SHP77 (cell line): ENCODE measurements at regions not wholly inside any gene's neighbourhood (a gene's known extent, or its start where the extent isn't known, plus 50 kb on each side); places are given as distances from the start of the nearest gene placed in this dataset.
A peak's percentile ranks its signal among the peaks of the same experiment; 100 is the strongest.
"Not testable (repeated sequence)": the region's sequence is repeated elsewhere in the genome, so short reads cannot be mapped to it uniquely, and the experiment has no call there.

Source experiments
- DNase-seq, 2 experiments: peaks; one replicate each; lab custom pipeline; 2025; lab: John Stamatoyannopoulos, UW

DNA sequence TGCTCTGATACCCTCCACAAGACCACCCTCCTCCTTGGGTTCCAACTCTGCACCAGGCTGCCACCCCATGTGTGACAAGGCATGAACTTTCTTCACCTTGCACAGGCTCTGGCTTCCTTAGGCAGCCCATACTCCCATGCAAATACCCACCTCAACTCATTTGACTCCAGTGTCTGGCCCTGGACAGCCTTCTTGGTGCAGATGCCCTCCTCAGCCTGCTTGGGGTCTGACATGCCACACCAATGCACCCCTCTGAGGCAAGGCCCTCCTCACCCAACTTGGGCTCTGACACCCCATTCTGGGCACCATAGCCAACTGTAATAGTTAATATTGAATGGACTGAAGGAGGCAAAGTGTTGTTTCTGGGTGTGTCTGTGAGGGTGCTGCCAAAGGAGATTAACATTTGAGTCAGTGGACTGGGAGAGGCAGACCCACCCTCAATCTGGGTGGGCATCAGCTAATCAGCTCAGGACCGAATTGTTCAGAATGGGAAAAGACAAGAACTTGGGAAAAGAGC lies 115.0 kb upstream of the EPB41L4A start:
- no peak for DNase-seq

DNA sequence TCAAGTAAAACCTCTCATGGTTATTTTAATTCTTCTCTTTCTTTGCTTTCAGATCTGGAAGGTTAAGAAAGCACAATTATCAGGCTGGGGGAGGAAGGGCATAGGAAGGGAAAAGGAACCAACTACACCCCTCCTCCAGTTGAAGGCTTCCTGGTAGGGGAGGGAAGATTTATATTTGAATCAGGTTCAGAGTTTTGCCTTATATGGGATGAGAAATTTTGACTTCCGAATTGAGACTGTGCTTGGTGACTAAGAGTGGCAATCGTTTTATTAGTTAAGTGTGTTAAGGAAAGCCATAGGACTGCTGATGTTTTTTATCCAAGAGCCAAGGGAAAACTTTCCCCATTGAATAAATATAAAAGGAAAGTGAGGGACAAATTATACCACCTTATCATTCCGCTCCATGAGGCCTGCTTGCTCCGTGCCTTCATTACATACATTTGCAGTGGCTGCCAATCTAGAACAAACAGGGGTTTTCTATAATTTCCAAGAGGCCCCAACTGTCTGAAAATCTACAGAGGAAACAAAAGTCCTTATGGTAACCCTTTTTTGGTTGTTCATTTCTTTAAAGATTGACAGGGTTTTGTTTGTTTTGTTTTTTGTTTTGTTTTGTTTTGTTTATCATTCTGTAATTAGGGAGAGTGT lies 115.7 kb upstream of the EPB41L4A start:
- no peak for DNase-seq

DNA sequence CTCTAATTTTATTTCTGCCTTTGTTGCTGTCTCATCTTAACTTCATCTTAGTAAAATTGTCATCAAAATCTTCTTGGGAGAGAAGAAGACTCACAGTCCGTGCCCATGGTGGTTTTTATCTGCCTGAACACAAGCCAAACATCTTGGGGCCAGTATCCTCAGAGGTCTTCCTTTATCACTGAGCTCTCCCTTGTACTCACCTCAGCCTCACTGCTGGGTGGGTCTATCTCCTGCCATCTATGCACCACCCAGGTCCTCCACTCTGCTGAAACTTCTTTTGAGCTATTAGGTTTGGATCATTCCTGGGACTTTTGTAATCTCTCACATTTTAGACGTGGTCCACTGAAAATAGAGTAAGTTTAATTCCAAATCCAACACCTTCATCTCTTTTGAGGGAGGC lies 116.3 kb upstream of the EPB41L4A start:
- no peak for DNase-seq

DNA sequence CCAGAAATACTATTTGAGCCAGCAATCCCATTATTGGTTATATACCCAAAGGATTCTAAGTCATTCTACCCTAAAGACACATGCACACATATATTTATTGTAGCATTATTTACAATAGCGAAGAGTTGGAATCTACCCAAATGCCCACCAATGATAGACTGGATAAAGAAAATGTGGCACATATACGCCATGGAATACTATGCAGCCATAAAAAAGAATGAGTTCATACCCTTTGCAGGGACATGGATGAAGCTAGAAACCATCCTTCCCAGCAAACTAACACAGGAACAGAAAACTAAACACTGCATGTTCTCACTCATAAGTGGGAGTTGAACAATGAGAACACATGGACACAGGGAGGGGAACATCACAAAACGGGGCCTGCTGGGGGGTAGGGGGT lies 125.5 kb upstream of the EPB41L4A start:
- not testable (repeated sequence) for DNase-seq

DNA sequence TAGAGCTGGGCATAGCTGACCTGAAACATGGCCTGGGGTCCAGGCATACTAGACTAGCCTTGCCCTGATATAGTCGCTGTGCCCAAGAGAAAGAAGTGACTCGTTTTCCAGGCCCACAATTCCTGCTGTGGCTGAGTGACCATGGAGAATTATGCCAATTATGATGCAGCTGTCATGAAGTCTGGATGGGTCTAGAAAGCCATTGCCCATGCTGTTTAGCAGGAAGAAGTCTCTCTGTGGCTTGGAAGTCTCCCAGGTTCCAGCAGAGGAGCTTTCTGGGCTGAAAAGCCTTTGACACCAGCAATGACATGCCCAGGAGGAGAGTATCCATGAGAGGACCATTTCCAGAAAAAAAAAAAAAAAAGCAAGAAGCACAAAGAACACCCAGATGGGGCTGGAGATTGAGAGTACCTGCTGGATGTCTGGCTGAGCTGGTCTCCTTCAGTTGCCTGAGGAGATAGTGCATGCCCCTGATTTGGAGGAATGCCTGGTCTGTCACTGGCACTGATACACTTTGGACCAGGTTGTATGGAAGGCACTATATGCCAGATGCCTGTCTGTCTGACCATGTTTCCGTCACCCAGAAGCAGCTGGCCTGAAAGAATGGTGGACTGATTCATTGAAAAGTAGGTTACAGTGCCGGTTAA lies 128.0 kb upstream of the EPB41L4A start:
- DNase-seq: no peak

DNA sequence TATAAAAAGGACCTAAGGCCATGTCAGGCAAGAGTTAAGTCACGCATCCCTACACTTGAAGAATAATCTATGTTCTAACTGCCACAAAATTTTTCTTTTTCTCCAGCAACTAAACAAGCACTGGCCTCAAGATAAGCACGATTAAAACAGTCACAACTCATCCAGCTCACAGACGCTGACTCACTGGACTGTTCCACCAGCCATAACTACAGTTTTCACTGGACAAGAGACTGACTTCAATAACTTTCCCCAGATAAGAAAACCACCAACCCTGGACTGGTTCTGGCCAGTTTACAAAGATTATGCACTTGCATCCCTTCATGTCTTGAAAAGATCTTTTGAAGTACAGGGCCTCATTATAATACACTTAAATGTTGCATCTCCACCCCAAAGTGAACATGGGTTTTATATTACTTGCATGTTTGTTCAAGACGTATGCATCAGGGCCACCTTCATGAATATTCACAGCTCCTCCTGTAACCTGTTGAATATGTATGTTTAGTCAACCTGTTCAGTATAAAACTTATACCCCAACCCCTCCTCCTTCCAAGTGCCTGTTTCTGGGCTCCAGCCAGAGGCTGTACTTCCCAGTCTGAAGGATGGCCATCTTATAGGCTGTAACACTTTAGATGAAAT lies 129.3 kb upstream of the EPB41L4A start:
- no peak for DNase-seq

DNA sequence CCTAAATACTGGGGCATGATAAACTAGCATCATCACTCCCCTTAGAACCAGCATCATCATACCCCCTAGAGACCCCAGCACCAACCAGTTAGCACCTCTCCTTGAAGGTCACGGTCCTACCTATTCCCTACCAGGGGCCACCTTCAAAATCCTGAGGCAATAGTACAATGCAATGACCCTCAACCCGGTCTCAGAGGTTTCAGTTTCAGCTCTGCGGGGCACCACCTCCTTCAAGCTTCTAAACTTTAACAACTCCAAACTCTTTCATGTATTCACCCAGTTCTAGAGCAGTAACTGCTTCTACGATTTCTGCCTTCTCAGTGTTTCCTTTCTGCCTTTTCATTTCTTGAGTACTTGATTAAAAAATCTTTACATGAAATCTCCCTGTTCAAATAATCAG lies 130.1 kb upstream of the EPB41L4A start:
- DNase-seq: no peak

DNA sequence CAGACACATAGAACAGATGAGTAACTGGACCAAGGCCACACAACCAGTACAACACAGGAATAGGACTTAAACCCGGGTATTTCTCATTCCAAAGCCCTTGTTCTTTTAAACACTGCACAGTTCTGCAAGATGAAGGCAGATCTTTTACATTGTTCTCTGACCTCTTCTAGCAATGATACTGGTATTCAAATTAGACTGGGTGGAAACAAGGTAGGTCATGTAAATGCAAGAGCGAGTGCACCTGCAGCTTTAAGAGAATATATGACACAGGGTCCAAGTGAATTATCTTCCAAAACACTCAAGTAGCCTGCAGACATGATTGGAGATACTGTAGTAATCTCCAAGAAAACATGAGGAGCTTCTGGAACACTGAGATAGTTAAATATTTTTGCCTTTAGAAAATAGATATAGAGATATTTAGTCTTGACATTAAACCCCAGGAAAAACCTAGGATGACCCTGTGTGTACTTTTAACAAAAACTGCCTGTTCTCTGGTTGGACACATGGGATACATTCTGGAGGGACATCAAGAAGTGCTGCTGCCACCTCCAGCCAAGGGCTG lies 130.6 kb upstream of the EPB41L4A start:
- DNase-seq: no peak

DNA sequence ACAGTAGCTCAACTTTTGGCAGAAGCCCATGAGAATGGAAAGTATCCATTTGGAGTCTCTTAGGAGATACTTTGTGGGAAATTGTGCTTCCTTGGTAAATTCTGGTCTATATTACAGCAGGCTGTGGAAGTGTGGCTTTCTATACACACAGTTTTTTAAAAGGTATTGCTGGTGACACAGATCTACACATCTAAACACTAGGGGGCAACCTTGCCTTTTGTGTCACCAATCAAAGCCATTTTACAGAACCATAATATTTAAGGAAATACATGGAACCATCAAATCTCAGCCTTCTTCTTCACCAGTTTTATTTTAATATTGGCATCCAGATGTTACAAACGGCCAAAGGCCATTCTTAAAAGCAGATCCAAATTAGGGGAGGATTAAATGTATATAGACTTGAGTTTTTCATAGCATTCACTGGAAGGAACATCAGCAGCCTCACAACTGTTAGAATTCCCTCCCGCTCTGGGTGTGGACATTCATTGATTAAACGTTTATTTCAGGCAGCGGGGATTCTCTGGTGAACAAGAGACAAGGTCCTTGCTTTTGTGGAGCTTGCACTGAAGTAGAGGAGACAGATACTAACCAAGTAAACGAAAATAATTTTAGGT lies 132.4 kb upstream of the EPB41L4A start:
- peak; percentile 36 to 65 for DNase-seq

DNA sequence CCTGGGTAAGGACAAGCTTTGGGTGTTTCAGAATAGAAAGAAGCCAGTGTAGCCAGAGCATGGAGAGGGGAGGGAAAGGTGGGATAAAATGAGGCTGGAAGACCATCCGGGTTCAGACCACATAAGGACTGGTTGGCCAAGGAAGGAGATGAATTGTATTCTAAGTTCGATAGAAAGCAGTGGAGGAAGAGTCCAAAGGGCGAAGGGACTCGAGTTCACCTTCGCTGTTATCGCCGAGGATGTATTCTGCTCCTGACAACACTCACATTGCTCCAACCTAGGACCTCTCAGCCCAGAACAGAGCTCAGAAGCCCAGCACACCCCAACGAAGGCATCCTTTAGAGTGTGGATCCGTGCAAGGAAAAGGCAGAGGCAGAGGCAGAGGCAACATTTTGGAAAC lies 133.1 kb upstream of the EPB41L4A start:
- no peak for DNase-seq

DNA sequence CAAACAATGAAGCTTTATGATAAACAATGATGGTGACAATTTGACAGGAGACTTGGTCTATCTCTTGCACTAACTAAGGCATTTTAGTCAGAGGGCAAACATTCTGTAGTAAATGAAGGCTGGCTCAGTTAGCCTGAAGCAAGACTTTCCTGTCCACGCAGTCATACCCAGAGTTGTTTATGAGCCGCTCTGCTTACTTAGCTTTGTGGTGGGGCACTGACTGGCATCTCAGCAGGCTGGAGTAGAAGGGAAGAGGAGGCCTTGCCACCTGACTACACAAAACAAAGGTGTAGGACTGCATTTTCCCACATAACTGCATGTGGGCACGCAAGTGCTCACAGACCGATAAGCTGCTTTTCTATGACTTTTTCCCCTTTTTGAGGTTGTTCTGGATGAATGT lies 133.7 kb upstream of the EPB41L4A start:
- no peak for DNase-seq

DNA sequence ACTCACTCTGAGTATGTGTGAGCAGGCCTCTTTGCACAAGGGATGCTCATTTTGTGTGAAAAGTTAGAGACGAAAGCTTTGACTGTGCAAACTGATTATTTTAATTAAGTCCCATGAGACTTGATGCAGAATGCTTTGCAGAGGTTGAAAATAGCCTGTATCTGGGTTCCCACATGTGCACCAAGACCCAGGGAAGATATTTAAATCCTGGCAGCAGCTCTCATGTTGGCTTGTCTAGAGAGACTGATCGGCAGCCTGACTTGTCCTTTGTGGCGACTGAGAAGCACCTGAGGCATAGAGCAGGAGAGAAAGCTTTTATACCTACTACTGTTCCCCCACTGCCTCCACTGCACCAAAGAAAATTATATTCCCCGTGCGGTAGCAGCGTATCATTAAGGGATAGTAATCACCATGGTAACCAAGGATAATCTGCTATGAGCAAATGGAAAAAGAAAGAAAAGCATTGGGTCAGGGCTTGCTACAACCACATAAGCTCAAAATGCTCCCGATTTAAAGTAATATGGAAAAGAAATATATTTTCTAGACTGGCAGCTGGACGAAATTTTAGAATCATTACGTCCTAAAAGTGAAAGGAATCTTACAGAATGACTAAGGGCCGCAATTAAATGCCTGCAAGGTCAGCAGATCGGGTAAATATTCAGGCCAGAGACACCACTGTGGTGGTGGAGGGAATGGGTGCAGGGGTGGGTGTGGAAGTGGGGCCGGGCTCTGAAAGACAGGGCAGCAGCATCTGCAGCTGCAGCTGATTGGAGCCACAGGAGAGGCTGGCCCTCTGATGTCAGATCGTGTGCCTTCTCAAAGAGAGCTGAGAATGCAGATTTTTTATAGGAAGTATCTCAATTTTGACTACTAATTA lies 135.3 kb upstream of the EPB41L4A start:
- DNase-seq: no peak

DNA sequence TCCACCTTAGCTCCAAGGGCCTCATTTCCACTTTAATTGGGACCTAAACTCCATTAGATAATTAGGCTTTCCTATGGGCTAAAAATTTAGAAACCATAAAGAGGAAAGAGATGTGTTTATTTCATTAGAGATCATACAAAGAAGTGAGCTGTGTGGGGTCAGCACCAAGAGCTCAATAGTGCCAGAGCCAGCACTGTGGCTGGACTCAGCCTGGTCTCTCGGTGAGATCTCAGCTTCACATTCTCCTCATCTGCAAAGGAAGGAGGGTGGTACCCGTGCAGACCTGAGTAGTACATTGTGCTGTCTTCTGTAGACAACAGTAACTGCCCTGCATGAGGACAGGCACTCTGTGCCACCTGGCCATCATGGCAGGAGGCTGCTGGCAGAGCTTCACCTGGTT lies 136.1 kb upstream of the EPB41L4A start:
- no peak for DNase-seq

DNA sequence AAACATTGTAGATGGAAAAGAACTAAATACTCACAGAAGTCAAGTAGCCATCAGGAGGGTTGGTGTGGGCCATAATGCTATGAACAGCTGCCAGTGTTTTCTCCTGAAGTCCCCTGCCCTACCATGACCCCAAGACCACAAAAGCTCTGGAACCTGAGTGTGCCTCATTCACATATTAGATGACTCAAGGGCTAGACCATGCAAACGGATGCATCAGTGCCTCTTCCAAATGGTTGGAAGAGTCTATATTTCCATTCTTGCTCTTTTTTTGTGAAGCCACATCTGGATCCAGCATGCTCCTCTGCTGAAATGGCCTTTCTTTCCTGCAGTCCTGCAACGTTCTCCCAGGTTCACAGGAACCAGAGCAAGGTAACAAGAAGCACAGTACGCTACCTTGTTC lies 136.6 kb upstream of the EPB41L4A start:
- DNase-seq: no peak

DNA sequence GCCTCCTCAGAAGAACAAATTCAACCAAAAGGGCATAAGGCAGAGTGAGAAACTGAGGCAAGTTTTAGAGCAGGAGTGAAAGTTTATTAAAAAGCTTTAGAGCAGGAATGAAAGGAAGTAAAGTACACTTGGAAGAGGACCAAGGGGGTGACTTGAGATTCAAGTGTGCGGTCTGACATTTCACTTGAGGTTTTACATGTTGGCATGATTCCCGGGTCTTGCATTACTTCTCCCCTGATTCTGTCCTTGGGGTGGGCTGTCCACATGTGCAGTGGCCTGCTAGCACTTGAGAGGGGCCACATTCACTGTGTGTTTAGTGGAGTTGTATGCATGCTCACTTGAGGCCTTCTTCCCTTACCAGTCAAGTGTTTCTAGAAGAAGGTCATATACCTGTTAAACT lies 140.4 kb upstream of the EPB41L4A start:
- not testable (repeated sequence) for DNase-seq

DNA sequence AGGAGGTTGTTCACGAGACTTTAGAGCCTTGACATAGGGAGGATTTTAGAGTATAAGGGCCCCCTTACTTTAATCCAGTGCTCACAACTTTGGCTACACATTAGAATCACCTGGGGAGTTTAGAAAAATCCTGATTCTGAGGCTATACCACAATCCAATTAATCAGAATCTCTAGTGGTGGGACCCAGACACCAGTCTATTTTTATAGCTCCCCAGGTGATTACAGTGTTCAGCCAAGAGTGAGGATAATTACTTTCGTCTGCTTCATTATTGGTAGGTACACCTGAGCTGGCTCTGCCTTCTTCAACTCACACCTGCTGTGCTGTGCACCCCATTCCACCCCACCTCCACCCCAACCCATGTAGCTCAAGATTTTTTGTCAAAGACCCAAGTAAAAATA lies 141.3 kb upstream of the EPB41L4A start:
- DNase-seq: no peak

DNA sequence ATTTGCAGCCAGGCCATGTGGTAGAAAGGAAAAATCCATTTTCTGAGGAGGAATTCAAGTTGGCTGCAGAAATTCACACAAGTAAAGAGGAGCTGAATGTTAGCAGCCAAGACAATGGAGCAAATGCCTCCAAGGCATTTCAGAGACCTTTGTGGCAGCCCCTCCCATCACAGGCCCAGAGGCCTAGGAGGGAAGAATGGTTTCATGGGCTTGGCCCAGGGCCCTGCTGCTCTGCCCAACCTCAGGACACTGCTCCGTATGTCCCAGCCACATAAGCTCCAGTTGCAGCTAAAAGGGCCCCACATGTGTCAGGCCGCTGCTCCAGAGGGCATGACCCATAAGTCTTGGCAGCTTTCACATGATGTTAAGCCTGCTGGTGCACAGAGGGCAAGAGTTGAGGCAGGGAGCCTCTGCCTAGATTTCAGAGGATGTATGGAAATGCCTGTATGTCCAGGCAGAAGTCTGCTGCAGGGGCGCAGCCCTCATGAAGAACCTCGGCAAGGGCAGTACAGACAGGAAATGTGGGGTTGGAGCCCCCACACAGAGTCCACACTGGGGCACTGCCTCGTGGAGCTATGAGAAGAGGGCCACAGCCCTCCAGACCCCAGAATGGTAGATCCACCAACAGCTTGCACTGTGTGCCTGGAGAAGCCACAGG lies 144.2 kb upstream of the EPB41L4A start:
- DNase-seq: no peak

DNA sequence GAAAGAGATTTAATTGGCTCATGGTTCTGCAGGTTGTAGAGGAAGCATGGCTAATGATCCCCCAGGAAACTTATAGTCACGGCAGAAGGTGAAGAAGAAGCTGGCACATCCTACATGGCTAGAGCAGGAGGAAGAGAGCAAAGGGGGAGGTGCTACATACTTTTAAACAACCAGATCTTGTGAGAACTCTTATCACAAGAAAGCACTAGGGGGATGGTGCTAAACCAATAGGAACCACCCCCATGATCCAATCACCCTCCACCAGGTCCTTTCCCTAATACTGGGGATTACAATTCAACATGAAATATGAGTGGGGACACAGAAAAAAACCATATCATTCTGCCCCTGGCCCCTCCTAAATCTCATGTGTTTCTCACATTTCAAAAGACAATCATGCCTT lies 147.2 kb upstream of the EPB41L4A start:
- DNase-seq: no peak

DNA sequence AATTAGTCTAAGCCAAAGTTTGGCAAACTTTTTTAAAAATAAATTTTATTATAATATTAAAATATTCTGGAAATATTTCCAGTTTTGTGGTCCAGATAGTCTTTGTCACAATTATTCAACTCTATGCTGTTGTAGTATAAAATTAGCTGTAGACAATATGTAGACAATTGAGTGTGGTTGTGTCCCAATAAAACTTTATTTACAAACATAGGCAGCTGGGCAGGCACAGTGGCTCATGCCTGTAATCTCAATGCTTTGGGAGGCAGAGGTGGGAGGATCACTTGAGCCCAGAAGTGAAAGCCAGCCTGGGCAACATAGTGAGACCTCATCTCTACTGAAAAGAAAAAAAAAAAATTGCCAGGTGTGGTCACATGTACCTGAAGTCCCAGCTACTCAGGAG lies 150.5 kb upstream of the EPB41L4A start:
- DNase-seq: no peak

DNA sequence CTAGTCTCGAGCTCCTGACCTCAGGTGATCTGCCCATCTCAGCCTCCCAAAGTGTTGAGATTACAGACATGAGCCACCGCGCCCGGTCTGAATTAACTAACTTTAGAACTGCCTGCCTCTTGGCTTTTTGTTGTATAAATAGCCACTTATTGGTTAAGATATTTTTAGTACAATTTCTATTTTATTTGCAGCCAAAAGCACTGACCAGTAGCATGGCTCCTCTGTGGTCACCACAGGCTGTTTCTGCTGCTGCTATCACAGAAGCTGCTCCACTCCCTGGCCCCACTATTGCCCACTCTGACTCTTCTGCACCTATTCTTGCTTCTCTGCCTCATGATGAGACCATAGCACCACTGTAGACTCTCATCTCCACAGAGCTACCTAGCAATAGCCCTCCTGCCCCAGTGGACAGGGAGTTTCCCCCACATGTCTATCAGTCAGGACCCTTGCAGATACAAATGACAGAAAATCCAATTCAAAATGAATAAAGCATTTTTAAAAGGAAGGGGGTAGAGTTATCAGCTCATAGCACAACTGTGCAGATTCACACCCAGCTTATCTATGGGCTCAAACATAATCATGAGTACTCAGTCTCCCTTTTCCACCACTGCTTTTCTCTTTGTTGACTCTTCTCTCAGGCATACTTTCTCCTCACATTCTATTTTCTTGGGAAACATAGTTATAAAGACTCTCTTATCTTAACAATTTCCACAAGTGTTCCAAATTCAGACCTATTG lies 151.8 kb upstream of the EPB41L4A start:
- DNase-seq: no peak
